ENCODE measurements at regions not wholly inside any gene's neighbourhood (a gene's known extent, or its start where the extent isn't known, plus 50 kb on each side); places are given as distances from the start of the nearest gene placed in this dataset.

- TF ChIP-seq POLR2A (IDR thresholded peaks at IDR 0.05; ENCODE audit: low read length), result no peak
- TF ChIP-seq GATA1 (IDR thresholded peaks at IDR 0.05; ENCODE audit: low read depth, low read length), result no peak
Observed at GRCh38 chr12:63387771-63388170, 236.8 kb upstream of the AVPR1A start.

All from erythroblast (primary cell).